ENCODE measurements at regions not wholly inside any gene's neighbourhood (a gene's known extent, or its start where the extent isn't known, plus 50 kb on each side); places are given as distances from the start of the nearest gene placed in this dataset.

GRCh38 chr6:71402096-71402495 is 113.5 kb downstream of the OGFRL1 start:
- Histone ChIP-seq H2AFZ (ENCODE audit: low read depth, low read length) (no peak overlapping the region), H3K36me3 (ENCODE audit: insufficient read depth, low read length) (no peaks in the 10 kb centered on the region), H3K27me3 (ENCODE audit: insufficient read depth, low read length, poor library complexity) (no peaks in the 10 kb centered on the region), H3K27ac (ENCODE audit: low read length) (no peak overlapping the region), H4K20me1 (ENCODE audit: insufficient read depth, low read length) (no peaks in the 10 kb centered on the region), H3K4me1 (ENCODE audit: insufficient read depth, low read length) (no peaks in the 10 kb centered on the region), H3K9ac (ENCODE audit: low read depth, low read length) (no peak overlapping the region), H3K9me3 (ENCODE audit: insufficient read depth, low read length, severe bottlenecking) (no peaks in the 10 kb centered on the region), H3K4me2 (ENCODE audit: insufficient read depth, low read length) (no peak overlapping the region), H3K4me3 (ENCODE audit: low read depth in 1 of 2, low read length in 2 of 2) (no peak overlapping the region), H3K79me2 (ENCODE audit: insufficient read depth, low read length) (no peaks in the 10 kb centered on the region)
- TF ChIP-seq EZH2 (IDR thresholded peaks at IDR 0.05; ENCODE audit: borderline replicate concordance, low read depth, low read length, severe bottlenecking) = no peak
- TF ChIP-seq CTCF (IDR thresholded peaks at IDR 0.05; ENCODE audit: borderline replicate concordance, extremely low read depth, low read length, poor library complexity, severe bottlenecking) = no peak
- ATAC-seq (ENCODE audit: insufficient read depth, low read depth) (no peak), DNase-seq (no peak)

- H3K79me2 ChIP-seq (ENCODE audit: insufficient read depth, low read length) = no peaks in the 10 kb centered on the region
- no peaks in the 10 kb centered on the region for H3K9me3 ChIP-seq (ENCODE audit: insufficient read depth, low read length, severe bottlenecking)
- no peak overlapping the region for H3K4me2 ChIP-seq (ENCODE audit: insufficient read depth, low read length)
- no peak overlapping the region for H3K4me3 ChIP-seq (ENCODE audit: low read depth in 1 of 2, low read length in 2 of 2)
- TF ChIP-seq CTCF (IDR thresholded peaks at IDR 0.05; ENCODE audit: borderline replicate concordance, extremely low read depth, low read length, poor library complexity, severe bottlenecking) = no peak
- TF ChIP-seq EZH2 (IDR thresholded peaks at IDR 0.05; ENCODE audit: borderline replicate concordance, low read depth, low read length, severe bottlenecking) = no peak
- no peak overlapping the region for H3K27ac ChIP-seq (ENCODE audit: low read length)
- DNase-seq (no peak), ATAC-seq (ENCODE audit: insufficient read depth, low read depth) (no peak)
- no peaks in the 10 kb centered on the region for H3K4me1 ChIP-seq (ENCODE audit: insufficient read depth, low read length)
- H4K20me1 ChIP-seq (ENCODE audit: insufficient read depth, low read length) = no peaks in the 10 kb centered on the region
- H3K9ac ChIP-seq (ENCODE audit: low read depth, low read length) = no peak overlapping the region
- H2AFZ ChIP-seq (ENCODE audit: low read depth, low read length) = no peak overlapping the region
- no peaks in the 10 kb centered on the region for H3K27me3 ChIP-seq (ENCODE audit: insufficient read depth, low read length, poor library complexity)
- no peaks in the 10 kb centered on the region for H3K36me3 ChIP-seq (ENCODE audit: insufficient read depth, low read length)
Observed at GRCh38 chr6:71403422-71404134, 115.0 kb downstream of the OGFRL1 start.

DNA sequence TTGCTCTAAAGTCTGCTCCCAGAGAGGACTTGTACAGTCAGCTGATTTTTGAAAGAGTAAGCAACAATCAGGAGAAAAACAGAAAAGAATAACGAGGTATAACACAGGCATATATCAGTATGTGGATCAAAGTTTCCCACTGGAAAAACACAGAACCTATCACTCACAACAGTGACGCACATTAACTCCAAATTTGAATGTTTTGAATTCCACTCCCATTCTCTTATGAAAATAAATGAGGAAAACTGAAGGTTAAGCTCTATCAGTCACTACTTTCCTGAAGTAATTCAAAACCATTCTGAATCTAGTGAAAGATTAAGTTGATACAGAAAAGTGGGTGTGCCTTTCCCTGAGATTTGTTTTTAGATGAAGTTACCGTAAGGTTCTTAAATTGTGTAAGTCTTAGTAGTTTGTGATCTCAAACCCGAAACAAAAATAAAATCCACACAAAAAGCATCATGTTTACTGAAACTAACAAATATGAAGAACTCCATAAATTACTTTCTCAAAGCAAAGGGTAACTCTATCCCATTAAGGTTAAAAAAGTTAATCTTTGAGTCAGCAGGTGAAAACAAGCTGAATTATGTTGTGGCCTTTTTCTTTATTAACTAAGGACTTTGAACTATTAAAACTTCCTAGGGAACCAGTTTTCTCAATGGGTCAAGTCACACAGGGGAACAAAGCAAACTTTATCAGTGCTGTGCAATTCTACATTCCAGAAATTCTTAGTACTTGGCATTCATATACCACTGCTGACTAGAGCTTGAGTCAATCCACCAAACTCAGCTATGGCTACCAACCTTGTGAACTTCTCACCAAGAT is 115.7 kb downstream of the OGFRL1 start:
- Histone ChIP-seq H3K4me3 (ENCODE audit: low read depth in 1 of 2, low read length in 2 of 2) (no peak overlapping the region), H2AFZ (ENCODE audit: low read depth, low read length) (no peak overlapping the region), H3K4me2 (ENCODE audit: insufficient read depth, low read length) (no peak overlapping the region), H3K27ac (ENCODE audit: low read length) (no peak overlapping the region), H3K9me3 (ENCODE audit: insufficient read depth, low read length, severe bottlenecking) (no peaks in the 10 kb centered on the region), H3K36me3 (ENCODE audit: insufficient read depth, low read length) (no peaks in the 10 kb centered on the region), H3K27me3 (ENCODE audit: insufficient read depth, low read length, poor library complexity) (no peaks in the 10 kb centered on the region), H3K4me1 (ENCODE audit: insufficient read depth, low read length) (no peaks in the 10 kb centered on the region), H4K20me1 (ENCODE audit: insufficient read depth, low read length) (no peaks in the 10 kb centered on the region), H3K79me2 (ENCODE audit: insufficient read depth, low read length) (no peaks in the 10 kb centered on the region), H3K9ac (ENCODE audit: low read depth, low read length) (no peak overlapping the region)
- ATAC-seq (ENCODE audit: insufficient read depth, low read depth) (no peak), DNase-seq (no peak)
- no peak for TF ChIP-seq EZH2 (IDR thresholded peaks at IDR 0.05; ENCODE audit: borderline replicate concordance, low read depth, low read length, severe bottlenecking)
- no peak for TF ChIP-seq CTCF (IDR thresholded peaks at IDR 0.05; ENCODE audit: borderline replicate concordance, extremely low read depth, low read length, poor library complexity, severe bottlenecking)

Measured in DND-41 (cell line).